Natural killer cell treated with Interleukin-12 subunit alpha and Interleukin-12 subunit beta and Interleukin-15 and Interleukin-18, amount 100 ng/mL, for 72 hours (primary cell): ENCODE measurements at regions not wholly inside any gene's neighbourhood (a gene's known extent, or its start where the extent isn't known, plus 50 kb on each side); places are given as distances from the start of the nearest gene placed in this dataset.
A peak's percentile ranks its signal among the peaks of the same experiment; 100 is the strongest.

Experiments
- ATAC-seq, 2 donors: fragments of 150-1000 bp; cut with Tn5 transposase in 1 of 2; sonication (Bioruptor Pico), chemical (Tn5 transposase) in 1 of 2; 2 replicates each; pipeline ENCODE4 v1.10.0; 2021
- DNase-seq: peaks from one replicate; pipeline ENCODE4 v3.0.0; 2022; ENCODE audit warnings: low spot score
- H3K27ac Mint-ChIP-seq, 2 donors: 1 replicate in 1 of 2; 2 replicates in 1 of 2; pipeline ENCODE4 v1.8.0; 2022; ENCODE audit warnings: mixed read lengths in 2 of 2, mild to moderate bottlenecking in 1 of 2, moderate library complexity in 1 of 2
- H3K27me3 Mint-ChIP-seq, 2 donors: 1 replicate in 1 of 2; 2 replicates in 1 of 2; pipeline ENCODE4 v1.8.0; 2022; ENCODE audit warnings: mixed read lengths in 2 of 2
- H3K36me3 Mint-ChIP-seq: one replicate; pipeline ENCODE4 v1.8.0; 2022; ENCODE audit warnings: mixed read lengths
- H3K4me1 Mint-ChIP-seq, 2 donors: 1 replicate in 1 of 2; 2 replicates in 1 of 2; pipeline ENCODE4 v1.8.0; 2022; ENCODE audit warnings: low read depth in 2 of 2, mixed read lengths in 2 of 2, mild to moderate bottlenecking in 1 of 2
- H3K4me3 Mint-ChIP-seq: one replicate; pipeline ENCODE4 v1.8.0; 2022; ENCODE audit warnings: mixed read lengths
- H3K9me3 Mint-ChIP-seq: 2 replicates; pipeline ENCODE4 v1.8.0; 2022; ENCODE audit warnings: mixed read lengths

DNA sequence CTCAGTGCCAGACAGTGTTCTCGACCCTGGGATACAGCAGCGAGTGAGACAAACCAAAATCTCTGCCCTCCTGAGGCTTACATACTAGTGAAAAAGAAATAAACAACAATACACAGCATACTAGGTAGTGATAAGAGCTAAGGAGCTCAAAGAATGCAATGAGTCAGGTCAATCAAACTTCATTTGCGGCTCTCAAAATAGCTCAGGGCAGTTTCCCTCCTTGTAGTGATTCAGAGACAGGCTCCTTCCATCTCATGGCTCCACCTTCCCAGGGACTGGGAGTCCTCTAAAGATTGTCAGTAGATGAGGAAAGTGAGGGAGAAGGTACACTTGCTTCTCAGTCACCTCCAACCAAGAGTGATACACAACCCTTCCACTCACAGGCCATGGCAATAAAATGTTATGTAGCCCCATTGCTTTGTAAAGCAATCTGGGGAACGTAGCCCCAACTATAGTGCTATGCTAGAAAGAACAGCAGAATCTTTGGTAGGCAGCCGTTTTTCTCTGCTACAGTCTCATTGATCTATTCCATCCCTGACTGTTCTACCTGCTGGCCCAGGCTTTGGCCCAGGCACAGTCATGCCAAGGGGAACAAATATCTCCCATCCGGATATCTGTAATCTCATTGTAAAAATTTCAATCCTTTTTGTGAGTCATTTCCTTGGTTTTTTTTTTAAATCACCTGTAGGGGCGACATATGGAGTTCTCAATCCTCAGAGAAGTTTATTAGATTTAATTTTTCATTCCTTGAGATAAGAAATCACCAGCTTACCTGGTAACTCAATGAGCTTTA is 183.1 kb upstream of the S100G start:
- Mint-ChIP-seq H3K36me3 (no peaks in the 10 kb centered on the region), H3K27me3 (peaks cover 12 to 15% of the 10 kb centered on the region in 2 donors), H3K9me3 (no peaks in the 10 kb centered on the region), H3K27ac (no peak overlapping the region), H3K4me3 (no peak overlapping the region), H3K4me1 (no peaks in the 10 kb centered on the region)
- no peak for ATAC-seq
- DNase-seq: no peak

DNA sequence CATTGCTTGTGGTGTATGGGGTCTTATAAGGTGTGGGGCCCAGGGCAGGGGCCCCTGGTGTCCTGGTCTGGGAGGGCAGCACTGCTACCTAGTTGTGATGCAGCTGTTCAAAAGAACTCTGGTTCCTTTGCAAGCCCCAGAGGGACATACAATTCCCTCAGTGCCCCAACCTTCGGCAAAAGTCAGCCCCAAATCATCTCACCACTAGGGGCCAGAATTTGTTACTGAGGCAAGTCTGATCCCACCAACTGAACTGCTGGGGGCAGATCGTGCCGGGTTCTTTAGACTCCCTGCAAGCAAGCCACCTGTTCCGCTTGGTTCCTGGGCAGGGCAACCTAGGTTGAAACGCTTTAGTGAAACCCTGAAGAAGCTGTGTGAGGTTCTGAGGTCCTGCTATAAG is 180.1 kb upstream of the S100G start:
- ATAC-seq (no peak), DNase-seq (no peak)
- H3K4me1 Mint-ChIP-seq: no peaks in the 10 kb centered on the region
- H3K9me3 Mint-ChIP-seq: no peaks in the 10 kb centered on the region
- peaks cover 6 to 14% of the 10 kb centered on the region in 2 donors for H3K27me3 Mint-ChIP-seq
- no peaks in the 10 kb centered on the region for H3K36me3 Mint-ChIP-seq
- H3K4me3 Mint-ChIP-seq: no peak overlapping the region
- H3K27ac Mint-ChIP-seq: no peak overlapping the region

DNA sequence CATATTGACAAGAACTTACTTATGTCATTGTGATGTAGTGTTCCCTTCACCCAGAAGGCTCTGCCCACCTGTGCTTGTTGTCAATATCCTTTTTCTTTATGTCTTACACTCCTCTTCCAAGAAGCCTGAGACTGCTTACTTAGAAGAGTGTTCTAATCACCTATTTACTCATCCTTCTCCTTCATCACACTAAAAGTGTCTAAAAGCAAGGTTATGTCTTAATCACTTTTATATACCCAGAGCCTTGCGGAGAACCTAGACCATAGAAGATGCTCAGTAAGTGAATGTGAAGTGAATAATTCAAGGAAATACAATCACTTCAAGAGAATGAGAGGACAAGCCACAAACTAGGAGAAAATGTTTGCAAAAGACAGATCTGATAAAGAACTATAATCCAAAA is 177.6 kb upstream of the S100G start:
- no peak overlapping the region for H3K4me3 Mint-ChIP-seq
- no peak for ATAC-seq
- peaks cover 6 to 11% of the 10 kb centered on the region in 2 donors for H3K27me3 Mint-ChIP-seq
- no peaks in the 10 kb centered on the region for H3K4me1 Mint-ChIP-seq
- no peak overlapping the region for H3K27ac Mint-ChIP-seq
- H3K36me3 Mint-ChIP-seq: no peaks in the 10 kb centered on the region
- no peaks in the 10 kb centered on the region for H3K9me3 Mint-ChIP-seq
- no peak for DNase-seq

DNA sequence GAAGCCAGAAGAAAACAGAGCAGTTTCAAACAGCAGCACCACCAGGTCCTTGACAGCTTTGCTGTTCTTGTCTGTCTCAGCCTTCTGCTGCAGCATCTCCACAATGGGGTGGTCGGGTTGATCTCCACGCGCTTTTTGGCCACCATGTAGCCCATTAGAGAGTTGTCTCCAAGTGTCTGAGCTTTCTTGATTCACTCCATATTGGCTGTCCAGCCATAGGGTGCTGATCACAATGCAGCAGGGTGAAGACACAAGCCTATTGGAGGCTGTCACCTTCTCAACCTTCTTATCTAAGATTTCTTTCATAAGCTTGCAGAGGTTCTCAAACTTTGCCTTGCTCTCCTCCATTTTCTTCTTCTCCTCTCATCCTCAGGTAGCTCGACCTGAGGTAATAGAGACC is 175.4 kb upstream of the S100G start:
- H3K27ac Mint-ChIP-seq: no peak overlapping the region
- no peaks in the 10 kb centered on the region for H3K9me3 Mint-ChIP-seq
- ATAC-seq (no peak), DNase-seq (no peak)
- peaks cover 6 to 9% of the 10 kb centered on the region in 2 donors for H3K27me3 Mint-ChIP-seq
- no peaks in the 10 kb centered on the region for H3K4me1 Mint-ChIP-seq
- H3K36me3 Mint-ChIP-seq: no peaks in the 10 kb centered on the region
- H3K4me3 Mint-ChIP-seq: no peak overlapping the region

DNA sequence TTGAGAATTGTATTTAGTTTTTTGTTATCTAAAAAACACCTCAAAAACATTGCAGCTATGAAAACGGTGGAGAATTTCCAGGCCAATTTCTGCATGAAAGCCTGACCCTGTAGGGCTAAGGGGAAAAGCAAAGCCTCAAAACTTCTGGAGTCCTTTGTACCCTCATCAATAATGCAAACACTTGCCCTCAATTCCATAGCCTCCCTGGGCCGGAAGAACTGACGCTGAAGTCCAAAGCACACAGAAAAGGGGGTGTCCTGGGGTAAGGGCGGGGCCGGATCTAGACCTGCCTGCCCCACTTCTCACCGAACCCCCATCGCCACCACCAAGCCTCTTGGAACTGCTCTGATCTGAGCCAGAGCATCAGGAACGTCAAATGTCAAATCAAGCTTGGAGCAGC is 173.9 kb upstream of the S100G start:
- no peaks in the 10 kb centered on the region for H3K4me1 Mint-ChIP-seq
- no peaks in the 10 kb centered on the region for H3K36me3 Mint-ChIP-seq
- H3K9me3 Mint-ChIP-seq: no peaks in the 10 kb centered on the region
- H3K4me3 Mint-ChIP-seq: no peak overlapping the region
- peaks cover 6 to 9% of the 10 kb centered on the region in 2 donors for H3K27me3 Mint-ChIP-seq
- DNase-seq (no peak), ATAC-seq (no peak)
- no peak overlapping the region for H3K27ac Mint-ChIP-seq

DNA sequence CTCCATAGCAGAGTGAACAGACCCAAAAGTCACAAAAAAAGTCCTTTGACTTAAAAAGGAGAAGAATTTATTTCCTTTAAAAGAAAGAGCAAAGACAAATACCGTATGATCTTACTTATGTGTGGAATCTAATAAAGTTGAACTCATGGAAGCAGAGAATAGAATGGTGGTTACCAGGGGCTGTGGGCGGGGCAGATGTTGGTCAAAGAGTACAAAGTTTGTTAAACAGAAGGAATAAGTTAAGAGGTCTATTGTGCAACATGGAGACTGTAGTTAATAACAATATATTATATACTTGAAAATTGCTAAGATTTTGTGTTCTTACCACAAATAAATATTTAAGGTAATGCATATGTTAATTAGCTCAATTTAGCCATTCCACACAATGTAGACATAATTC is 173.3 kb upstream of the S100G start:
- no peak for ATAC-seq
- Mint-ChIP-seq H3K27me3 (peaks cover 12 to 13% of the 10 kb centered on the region in 2 donors), H3K4me1 (no peaks in the 10 kb centered on the region), H3K27ac (no peak overlapping the region), H3K9me3 (no peaks in the 10 kb centered on the region), H3K4me3 (no peak overlapping the region), H3K36me3 (no peaks in the 10 kb centered on the region)
- DNase-seq: no peak

DNA sequence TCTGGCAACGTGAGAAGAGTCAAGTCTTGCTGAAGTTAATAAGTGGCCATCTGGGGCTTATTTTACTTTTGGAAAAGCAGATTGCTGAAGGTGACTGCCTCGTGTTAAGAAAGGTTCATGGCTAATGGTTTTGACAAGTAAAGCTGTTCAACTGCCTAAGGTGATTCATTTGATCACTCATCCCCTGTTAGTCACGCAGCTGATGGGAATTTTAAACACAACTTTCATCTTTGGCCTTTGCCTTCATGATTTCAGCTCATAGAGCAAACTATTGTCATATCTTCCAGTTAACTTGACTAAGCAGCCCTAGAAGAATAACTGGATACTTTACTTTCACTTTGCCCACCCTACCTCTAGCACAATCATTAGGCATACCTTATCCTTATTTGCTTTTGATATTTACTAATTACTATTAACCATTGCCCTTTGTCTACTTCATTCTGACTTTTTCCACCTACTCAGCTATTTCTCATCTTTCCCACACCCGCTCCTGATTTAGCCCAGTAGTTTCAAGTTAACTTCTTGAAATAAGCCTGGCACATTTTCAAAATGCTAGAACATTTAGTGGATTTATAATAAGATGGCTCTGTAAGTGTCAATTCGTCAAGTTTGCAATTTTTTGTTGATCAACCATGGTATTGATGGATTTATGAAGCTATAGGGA is 170.6 kb upstream of the S100G start:
- Mint-ChIP-seq H3K27ac (no peak overlapping the region), H3K4me3 (no peak overlapping the region), H3K4me1 (no peaks in the 10 kb centered on the region), H3K9me3 (no peaks in the 10 kb centered on the region), H3K36me3 (no peaks in the 10 kb centered on the region), H3K27me3 (peaks cover 9 to 12% of the 10 kb centered on the region in 2 donors)
- ATAC-seq (no peak), DNase-seq (no peak)

DNA sequence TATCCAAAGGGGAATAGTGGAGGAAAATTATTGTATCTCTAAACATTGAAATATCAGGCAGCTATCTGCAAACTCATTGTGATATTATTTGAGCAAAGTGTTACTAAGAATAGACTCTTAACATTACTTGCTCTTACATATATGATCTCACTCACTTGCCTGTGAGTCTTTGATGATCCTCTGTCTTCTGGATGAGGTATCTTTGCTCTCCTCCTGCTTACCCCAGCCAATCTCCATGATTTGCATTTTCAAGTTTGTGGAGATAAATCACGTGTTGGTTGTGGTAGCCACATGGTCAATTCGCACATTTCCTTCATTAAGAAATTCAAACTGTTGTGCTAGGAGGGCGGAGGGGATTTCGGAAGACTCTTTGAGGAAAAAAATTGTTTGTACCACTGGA is 169.9 kb upstream of the S100G start:
- Mint-ChIP-seq H3K27me3 (peaks cover 9 to 15% of the 10 kb centered on the region in 2 donors), H3K4me1 (no peaks in the 10 kb centered on the region), H3K36me3 (no peaks in the 10 kb centered on the region), H3K9me3 (no peaks in the 10 kb centered on the region), H3K27ac (no peak overlapping the region), H3K4me3 (no peak overlapping the region)
- DNase-seq (no peak), ATAC-seq (no peak)

DNA sequence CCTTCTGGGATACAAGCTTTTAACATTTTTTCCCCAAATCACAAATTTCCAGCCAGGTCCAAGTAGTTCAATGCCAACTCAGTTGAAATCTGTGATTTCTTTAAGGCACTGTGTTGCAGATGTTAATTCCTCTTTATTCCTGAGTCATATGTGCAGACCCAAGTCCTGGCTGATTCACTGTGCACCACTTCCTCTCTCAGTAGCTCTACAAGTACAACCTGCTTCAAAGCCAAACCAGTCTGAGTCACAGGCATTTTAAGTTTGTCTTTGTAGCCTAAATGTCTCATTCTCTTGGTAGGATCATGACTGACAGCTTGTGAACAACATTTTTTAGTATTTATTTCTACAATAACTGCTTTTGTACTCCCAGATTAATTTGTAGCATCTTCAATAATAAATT is 165.6 kb upstream of the S100G start:
- ATAC-seq (peak in 1 of 2 donors; percentile 61), DNase-seq (no peak)
- H3K27me3 Mint-ChIP-seq: peaks cover 9 to 14% of the 10 kb centered on the region in 2 donors
- H3K4me1 Mint-ChIP-seq: no peaks in the 10 kb centered on the region
- no peak overlapping the region for H3K4me3 Mint-ChIP-seq
- H3K9me3 Mint-ChIP-seq: no peaks in the 10 kb centered on the region
- no peak overlapping the region for H3K27ac Mint-ChIP-seq
- H3K36me3 Mint-ChIP-seq: no peaks in the 10 kb centered on the region

DNA sequence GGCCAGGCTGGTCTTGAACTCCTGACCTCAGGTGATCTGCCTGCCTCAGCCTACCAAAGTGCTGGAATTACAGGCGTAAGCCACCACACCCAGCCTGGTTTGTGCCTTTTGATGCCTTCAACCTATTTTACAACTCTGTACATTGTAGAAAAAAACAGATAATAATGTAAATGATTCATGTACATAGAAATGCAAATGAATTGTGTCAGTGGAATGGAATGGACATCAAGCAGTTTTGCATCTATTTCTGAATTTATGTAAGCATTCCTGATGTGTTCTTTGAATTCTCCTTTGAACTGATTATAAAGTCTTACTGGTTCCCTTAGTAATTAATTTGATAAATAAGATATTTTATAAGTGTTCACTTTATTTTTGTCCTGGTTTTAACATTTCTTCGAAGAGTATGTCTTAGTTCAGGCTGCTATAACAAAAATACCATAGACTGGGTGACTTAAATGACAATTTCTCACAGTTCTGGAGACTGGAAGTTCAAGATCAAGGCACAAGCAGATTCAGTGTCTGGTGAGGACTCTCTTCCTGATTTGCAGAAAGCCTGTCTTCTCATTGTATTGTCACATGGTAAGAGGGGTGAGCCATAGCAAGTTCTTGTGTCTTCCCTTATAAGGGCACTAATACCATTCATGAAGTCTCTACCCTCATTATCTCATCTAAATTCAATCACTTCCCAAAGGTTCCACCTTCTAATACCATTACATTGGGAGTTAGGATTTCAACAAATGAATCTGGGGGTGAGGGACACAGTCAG is 162.2 kb upstream of the S100G start:
- H3K4me1 Mint-ChIP-seq: no peaks in the 10 kb centered on the region
- H3K36me3 Mint-ChIP-seq: no peaks in the 10 kb centered on the region
- H3K27ac Mint-ChIP-seq: no peak overlapping the region
- H3K27me3 Mint-ChIP-seq: peaks cover under 1 to 8% of the 10 kb centered on the region in 2 donors
- no peaks in the 10 kb centered on the region for H3K9me3 Mint-ChIP-seq
- H3K4me3 Mint-ChIP-seq: no peak overlapping the region
- DNase-seq (no peak), ATAC-seq (no peak)

DNA sequence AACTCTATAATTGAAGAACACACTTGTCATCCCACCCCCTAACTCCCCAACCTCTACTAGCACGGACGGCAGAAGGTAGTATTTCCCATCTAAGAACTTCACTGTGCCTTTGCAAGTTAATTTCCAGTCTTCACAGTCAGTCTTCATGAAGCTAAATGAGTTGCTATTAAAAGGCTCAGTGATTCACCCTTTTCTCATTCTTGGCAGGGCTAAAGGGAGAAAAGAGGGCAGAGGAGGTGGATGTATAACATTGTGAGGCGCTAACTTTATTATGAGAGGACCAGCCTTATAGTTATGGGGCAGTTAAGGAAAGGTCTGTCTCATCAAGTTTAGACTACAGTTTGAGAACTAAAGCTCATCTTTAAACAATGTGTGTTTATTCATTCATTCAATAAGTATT is 161.0 kb upstream of the S100G start:
- peaks cover 8 to 9% of the 10 kb centered on the region in 2 donors for H3K27me3 Mint-ChIP-seq
- H3K27ac Mint-ChIP-seq: no peak overlapping the region
- ATAC-seq (no peak), DNase-seq (no peak)
- no peaks in the 10 kb centered on the region for H3K4me1 Mint-ChIP-seq
- H3K36me3 Mint-ChIP-seq: no peaks in the 10 kb centered on the region
- H3K9me3 Mint-ChIP-seq: no peaks in the 10 kb centered on the region
- no peak overlapping the region for H3K4me3 Mint-ChIP-seq

DNA sequence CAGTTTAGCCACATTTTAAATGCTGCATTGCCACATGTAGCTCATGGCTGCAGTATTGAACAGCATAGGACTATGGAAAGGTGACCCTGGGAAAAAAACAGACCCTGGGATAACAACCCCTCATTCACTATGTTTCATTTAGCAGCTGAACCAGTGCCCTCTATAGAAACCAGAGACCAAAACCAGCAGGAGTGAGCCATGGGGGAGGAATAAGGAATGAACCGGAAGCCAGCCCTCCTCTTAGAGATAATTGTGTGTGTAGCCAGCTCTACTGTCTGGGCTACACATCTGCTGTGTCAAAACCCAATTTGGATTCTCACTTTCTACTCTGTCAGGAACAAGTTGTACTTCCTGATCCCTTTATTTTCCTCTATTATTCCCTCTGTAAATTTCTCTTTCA is 158.5 kb upstream of the S100G start:
- no peaks in the 10 kb centered on the region for H3K36me3 Mint-ChIP-seq
- no peak overlapping the region for H3K4me3 Mint-ChIP-seq
- peaks cover 5 to 9% of the 10 kb centered on the region in 2 donors for H3K27me3 Mint-ChIP-seq
- no peak overlapping the region for H3K27ac Mint-ChIP-seq
- DNase-seq (no peak), ATAC-seq (no peak)
- H3K9me3 Mint-ChIP-seq: no peaks in the 10 kb centered on the region
- no peaks in the 10 kb centered on the region for H3K4me1 Mint-ChIP-seq

DNA sequence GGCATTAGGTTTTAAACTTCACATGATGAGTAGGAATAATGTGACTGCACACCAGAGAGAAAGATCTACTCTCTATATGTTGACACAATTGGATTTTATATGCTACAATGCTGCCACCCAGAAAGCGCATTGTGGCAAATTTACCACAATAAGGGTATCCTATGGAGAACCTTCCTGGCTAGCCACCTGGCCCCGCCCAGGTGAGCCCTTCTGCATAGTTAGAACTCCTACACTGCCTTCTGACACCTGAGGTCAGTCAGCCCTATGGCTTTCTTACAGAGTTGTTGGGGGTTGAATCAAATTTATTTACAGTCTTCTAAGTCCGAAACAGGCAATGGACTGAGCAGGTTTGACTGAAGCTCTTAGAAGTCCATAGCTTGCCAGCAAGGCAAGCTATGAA is 153.8 kb upstream of the S100G start:
- Mint-ChIP-seq H3K27ac (no peak overlapping the region), H3K36me3 (no peaks in the 10 kb centered on the region), H3K4me3 (no peak overlapping the region), H3K9me3 (no peaks in the 10 kb centered on the region), H3K27me3 (peaks cover 7 to 9% of the 10 kb centered on the region in 2 donors), H3K4me1 (no peaks in the 10 kb centered on the region)
- DNase-seq (no peak), ATAC-seq (no peak)
